ENCODE measurements at regions not wholly inside any gene's neighbourhood (a gene's known extent, or its start where the extent isn't known, plus 50 kb on each side); places are given as distances from the start of the nearest gene placed in this dataset.
"Not testable (repeated sequence)": the region's sequence is repeated elsewhere in the genome, so short reads cannot be mapped to it uniquely, and the experiment has no call there.

GRCh38 chr2:138879931-138880330 lies 99.7 kb upstream of the NXPH2 start:
- intact Hi-C loops (cut with DNase I; ENCODE audit: low total_unique reads) = loop anchor here (5.0 kb wide), 1 partner anchor 1128 kb away; no protein-coding TSS in a partner anchor

GRCh38 chr2:138877421-138877820 lies 97.2 kb upstream of the NXPH2 start:
- Histone ChIP-seq H3K4me3 (no peak overlapping the region), H3K9me3 (no peaks in the 10 kb centered on the region), H3K27ac (no peak overlapping the region), H3K4me1 (no peaks in the 10 kb centered on the region), H3K36me3 (no peaks in the 10 kb centered on the region), H3K27me3 (no peaks in the 10 kb centered on the region)
- intact Hi-C loops (cut with DNase I; ENCODE audit: low total_unique reads) = loop anchor here (5.0 kb wide), 1 partner anchor 1125 kb away; no protein-coding TSS in a partner anchor
- WGBS, 2 donors (ENCODE audit: low coverage in 1 of 2) = 83 to 100% methylated on average over 1 to 3 of the region's 3 CpGs
- TF ChIP-seq CTCF (IDR thresholded peaks at IDR 0.05) (no peak), EP300 (IDR thresholded peaks at IDR 0.05; ENCODE audit: low read depth) (no peak), POLR2A (IDR thresholded peaks at IDR 0.05) (no peak), POLR2AphosphoS5 (IDR thresholded peaks at IDR 0.05) (no peak)
- in situ Hi-C loops (cut with MboI; ENCODE audit: low pct_ligation_motif_present in 1 of 4, low pct_unique_long_range_greater_than_20kb in 1 of 4, low sequenced_read_pairs in 3 of 4) = no loop called here
- DNase-seq = no peak

More at GRCh38 chr2:138879931-138880330, 99.7 kb upstream of the NXPH2 start:
- no peaks in the 10 kb centered on the region for H3K4me1 ChIP-seq
- TF ChIP-seq CTCF (IDR thresholded peaks at IDR 0.05) = no peak
- no peak for TF ChIP-seq POLR2AphosphoS5 (IDR thresholded peaks at IDR 0.05)
- no peak for TF ChIP-seq EP300 (IDR thresholded peaks at IDR 0.05; ENCODE audit: low read depth)
- no peak for TF ChIP-seq POLR2A (IDR thresholded peaks at IDR 0.05)
- in situ Hi-C loops (cut with MboI; ENCODE audit: low pct_ligation_motif_present in 1 of 4, low pct_unique_long_range_greater_than_20kb in 1 of 4, low sequenced_read_pairs in 3 of 4) = no loop called here
- no peak for DNase-seq
- 86 to 88% methylated on average over 2 of the region's 2 CpGs for WGBS, 2 donors (ENCODE audit: low coverage in 1 of 2)
- no peak overlapping the region for H3K27ac ChIP-seq
- no peaks in the 10 kb centered on the region for H3K36me3 ChIP-seq
- H3K27me3 ChIP-seq = no peaks in the 10 kb centered on the region
- no peak overlapping the region for H3K4me3 ChIP-seq
- no peaks in the 10 kb centered on the region for H3K9me3 ChIP-seq

GRCh38 chr2:138874251-138874650 lies 94.1 kb upstream of the NXPH2 start:
- Histone ChIP-seq H3K36me3 (no peaks in the 10 kb centered on the region), H3K4me1 (no peaks in the 10 kb centered on the region), H3K27me3 (no peaks in the 10 kb centered on the region), H3K27ac (no peak overlapping the region), H3K4me3 (no peak overlapping the region), H3K9me3 (no peaks in the 10 kb centered on the region)
- in situ Hi-C loops (cut with MboI; ENCODE audit: low pct_ligation_motif_present in 1 of 4, low pct_unique_long_range_greater_than_20kb in 1 of 4, low sequenced_read_pairs in 3 of 4) (no loop called here), intact Hi-C loops (cut with DNase I; ENCODE audit: low total_unique reads) (no loop called here)
- 45 to 54% methylated on average over 1 of the region's 1 CpG for WGBS, 2 donors (ENCODE audit: low coverage in 1 of 2)
- TF ChIP-seq POLR2A (IDR thresholded peaks at IDR 0.05) (no peak), EP300 (IDR thresholded peaks at IDR 0.05; ENCODE audit: low read depth) (no peak), CTCF (IDR thresholded peaks at IDR 0.05) (no peak), POLR2AphosphoS5 (IDR thresholded peaks at IDR 0.05) (no peak)
- DNase-seq = no peak

- H3K36me3 ChIP-seq; intact Hi-C loops (cut with DNase I; ENCODE audit: low total_unique reads); in situ Hi-C loops (cut with MboI; ENCODE audit: low pct_ligation_motif_present in 1 of 4, low pct_unique_long_range_greater_than_20kb in 1 of 4, low sequenced_read_pairs in 3 of 4); DNase-seq; H3K27ac ChIP-seq; H3K27me3 ChIP-seq; H3K9me3 ChIP-seq; H3K4me3 ChIP-seq; H3K4me1 ChIP-seq: not testable (repeated sequence)
- WGBS, 2 donors (ENCODE audit: low coverage in 1 of 2) = 85 to 100% methylated on average over 1 to 10 of the region's 10 CpGs
These were observed 91.9 kb upstream of the NXPH2 start for GRCh38 chr2:138872116-138872515.

GRCh38 chr2:138871312-138871711 lies 91.1 kb upstream of the NXPH2 start:
- no peak for DNase-seq
- Histone ChIP-seq H3K36me3 (no peaks in the 10 kb centered on the region), H3K4me1 (no peaks in the 10 kb centered on the region), H3K4me3 (no peak overlapping the region), H3K9me3 (no peaks in the 10 kb centered on the region), H3K27me3 (no peaks in the 10 kb centered on the region), H3K27ac (no peak overlapping the region)
- in situ Hi-C loops (cut with MboI; ENCODE audit: low pct_ligation_motif_present in 1 of 4, low pct_unique_long_range_greater_than_20kb in 1 of 4, low sequenced_read_pairs in 3 of 4) = no loop called here
- intact Hi-C loops (cut with DNase I; ENCODE audit: low total_unique reads) = no loop called here
- TF ChIP-seq POLR2A (IDR thresholded peaks at IDR 0.05) = no peak
- TF ChIP-seq POLR2AphosphoS5 (IDR thresholded peaks at IDR 0.05) = no peak
- TF ChIP-seq CTCF (IDR thresholded peaks at IDR 0.05) = no peak
- no peak for TF ChIP-seq EP300 (IDR thresholded peaks at IDR 0.05; ENCODE audit: low read depth)
- 77 to 84% methylated on average over 1 of the region's 1 CpG for WGBS, 2 donors (ENCODE audit: low coverage in 1 of 2)
